Kidney (tissue), 13 donors: ENCODE measurements at regions not wholly inside any gene's neighbourhood (a gene's known extent, or its start where the extent isn't known, plus 50 kb on each side); places are given as distances from the start of the nearest gene placed in this dataset.

Experiments
- DNase-seq, 5 donors: peaks; one replicate each; pipeline ENCODE4 v3.0.0-alpha.2; 2013 to 2020
- FAIRE-seq: peaks from 2 replicates; lab custom pipeline; 2012; peaks lifted over from hg19 to GRCh38; lab: Jason Lieb, UNC
- H3K27ac ChIP-seq, 2 donors: one replicate each; pipeline ENCODE4 v1.7.0; 2013; ENCODE audit warnings: low read depth in 2 of 2, low read length in 2 of 2, inconsistent platforms in 1 of 2
- H3K27me3 ChIP-seq: one replicate; pipeline ENCODE4 v1.7.1; 2013; ENCODE audit warnings: low read length, inconsistent platforms; ENCODE audit not compliant: control insufficient read depth, insufficient read depth
- H3K36me3 ChIP-seq, 3 donors: one replicate each; pipeline versions ENCODE4 v1.7.0 to v1.7.1; 2013; ENCODE audit warnings: low read length in 3 of 3, control low read depth in 1 of 3, inconsistent platforms in 1 of 3; ENCODE audit not compliant: insufficient read depth in 3 of 3, control insufficient read depth in 2 of 3
- H3K4me1 ChIP-seq, 3 donors: one replicate each; pipeline versions ENCODE4 v1.7.0 to v1.7.1; 2013; ENCODE audit warnings: low read length in 3 of 3, inconsistent platforms in 1 of 3, low read depth in 1 of 3; ENCODE audit not compliant: control insufficient read depth in 2 of 3, insufficient read depth in 2 of 3
- H3K4me3 ChIP-seq, 3 donors: one replicate each; pipeline versions ENCODE4 v1.7.0 to v1.8.1; 2013; ENCODE audit warnings: low read length in 3 of 3, control low read depth in 1 of 3, inconsistent platforms in 1 of 3
- H3K9ac ChIP-seq, 3 donors: one replicate each; pipeline versions ENCODE4 v1.7.0 to v1.7.1; 2013; ENCODE audit warnings: low read length in 3 of 3, control low read depth in 1 of 3, inconsistent platforms in 1 of 3
- H3K9me3 ChIP-seq, 3 donors: one replicate each; pipeline versions ENCODE4 v1.7.0 to v1.7.1; 2013; ENCODE audit warnings: low read length in 3 of 3, control low read depth in 1 of 3, inconsistent platforms in 1 of 3; ENCODE audit not compliant: control insufficient read depth in 2 of 3, insufficient read depth in 1 of 3
- intact Hi-C: fragments of 100-400 bp; cut with DNase I; formaldehyde crosslinking; loops from one replicate; pipeline ENCODE4 v1.11.1; 2022
- TF ChIP-seq, protein P1 (sequence below): IDR thresholded peaks from 3 replicates; pipeline ENCODE4 v1.5.1; 2012; ENCODE audit warnings: mild to moderate bottlenecking, moderate library complexity, borderline replicate concordance; ENCODE audit not compliant: insufficient read depth; ENCODE audit errors: extremely low read depth
- donor health status: control.
- donor health status: control.
- donor health status: control.
- donor health status: control.
- donor health status: control.
- donor health status: DM: yes; HTN: yes; CAD: no.
- donor health status: Normal renal cell carcinoma (clear cell type).

DNA sequence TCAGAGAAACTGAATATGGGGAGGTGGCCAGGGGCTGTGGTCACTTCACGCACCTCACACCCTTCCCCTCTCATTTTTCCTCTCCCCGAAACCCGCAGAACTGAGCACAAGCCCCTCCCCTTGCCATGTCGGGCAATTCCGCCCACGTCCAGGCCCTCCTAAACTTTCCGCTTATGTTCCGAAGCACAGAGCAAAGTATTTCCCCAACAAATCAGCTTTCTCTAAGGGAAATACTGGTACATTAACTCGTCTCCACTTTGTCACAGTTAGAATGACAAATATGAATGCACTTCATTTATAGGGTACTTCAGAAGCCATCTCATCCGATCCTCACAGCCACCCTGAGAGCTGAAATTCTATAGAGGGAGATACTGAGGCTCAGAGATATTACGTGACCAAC lies 94.7 kb upstream of the TMEM45B start:
- DNase-seq = no peak
- Histone ChIP-seq H3K4me1 (no peaks in the 10 kb centered on the region), H3K4me3 (no peak overlapping the region), H3K27ac (no peak overlapping the region), H3K36me3 (no peaks in the 10 kb centered on the region), H3K9me3 (no peaks in the 10 kb centered on the region), H3K27me3 (no peaks in the 10 kb centered on the region), H3K9ac (no peak overlapping the region)
- intact Hi-C loops = no loop called here
- TF ChIP-seq, protein P1, sequence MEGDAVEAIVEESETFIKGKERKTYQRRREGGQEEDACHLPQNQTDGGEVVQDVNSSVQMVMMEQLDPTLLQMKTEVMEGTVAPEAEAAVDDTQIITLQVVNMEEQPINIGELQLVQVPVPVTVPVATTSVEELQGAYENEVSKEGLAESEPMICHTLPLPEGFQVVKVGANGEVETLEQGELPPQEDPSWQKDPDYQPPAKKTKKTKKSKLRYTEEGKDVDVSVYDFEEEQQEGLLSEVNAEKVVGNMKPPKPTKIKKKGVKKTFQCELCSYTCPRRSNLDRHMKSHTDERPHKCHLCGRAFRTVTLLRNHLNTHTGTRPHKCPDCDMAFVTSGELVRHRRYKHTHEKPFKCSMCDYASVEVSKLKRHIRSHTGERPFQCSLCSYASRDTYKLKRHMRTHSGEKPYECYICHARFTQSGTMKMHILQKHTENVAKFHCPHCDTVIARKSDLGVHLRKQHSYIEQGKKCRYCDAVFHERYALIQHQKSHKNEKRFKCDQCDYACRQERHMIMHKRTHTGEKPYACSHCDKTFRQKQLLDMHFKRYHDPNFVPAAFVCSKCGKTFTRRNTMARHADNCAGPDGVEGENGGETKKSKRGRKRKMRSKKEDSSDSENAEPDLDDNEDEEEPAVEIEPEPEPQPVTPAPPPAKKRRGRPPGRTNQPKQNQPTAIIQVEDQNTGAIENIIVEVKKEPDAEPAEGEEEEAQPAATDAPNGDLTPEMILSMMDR = no peak
- FAIRE-seq = no peak

GRCh38 chr11:129721685-129722084 lies 94.0 kb upstream of the TMEM45B start:
- TF ChIP-seq, protein P1 = no peak
- no peak for FAIRE-seq
- intact Hi-C loops = no loop called here

GRCh38 chr11:129722529-129722928 lies 93.1 kb upstream of the TMEM45B start:
- TF ChIP-seq, protein P1 = no peak
- FAIRE-seq (no peak), DNase-seq (no peak)
- Histone ChIP-seq H3K4me3 (no peak overlapping the region), H3K36me3 (no peaks in the 10 kb centered on the region), H3K9ac (no peak overlapping the region), H3K27me3 (no peaks in the 10 kb centered on the region), H3K4me1 (no peaks in the 10 kb centered on the region), H3K9me3 (no peaks in the 10 kb centered on the region), H3K27ac (no peak overlapping the region)
- intact Hi-C loops = no loop called here

More at GRCh38 chr11:129721685-129722084, 94.0 kb upstream of the TMEM45B start:
- Histone ChIP-seq H3K4me1 (no peaks in the 10 kb centered on the region), H3K9me3 (no peaks in the 10 kb centered on the region), H3K27me3 (no peaks in the 10 kb centered on the region), H3K4me3 (no peak overlapping the region), H3K36me3 (no peaks in the 10 kb centered on the region), H3K9ac (no peak overlapping the region), H3K27ac (no peak overlapping the region)
- no peak for DNase-seq

GRCh38 chr11:129723146-129723760 lies 92.4 kb upstream of the TMEM45B start:
- Histone ChIP-seq H3K9ac (no peak overlapping the region), H3K27ac (no peak overlapping the region), H3K4me3 (no peak overlapping the region), H3K27me3 (no peaks in the 10 kb centered on the region), H3K9me3 (no peaks in the 10 kb centered on the region), H3K4me1 (no peaks in the 10 kb centered on the region), H3K36me3 (no peaks in the 10 kb centered on the region)
- DNase-seq = peak in 1 of 5 donors; percentile 63
- intact Hi-C loops = no loop called here
- TF ChIP-seq, protein P1 = no peak
- no peak for FAIRE-seq
